Kidney tubule cell (primary cell): ENCODE measurements at regions not wholly inside any gene's neighbourhood (a gene's known extent, or its start where the extent isn't known, plus 50 kb on each side); places are given as distances from the start of the nearest gene placed in this dataset.

Source experiments
- DNase-seq: peaks from one replicate; pipeline ENCODE4 v3.0.0-alpha.2; 2018; ENCODE audit warnings: low spot score

DNA sequence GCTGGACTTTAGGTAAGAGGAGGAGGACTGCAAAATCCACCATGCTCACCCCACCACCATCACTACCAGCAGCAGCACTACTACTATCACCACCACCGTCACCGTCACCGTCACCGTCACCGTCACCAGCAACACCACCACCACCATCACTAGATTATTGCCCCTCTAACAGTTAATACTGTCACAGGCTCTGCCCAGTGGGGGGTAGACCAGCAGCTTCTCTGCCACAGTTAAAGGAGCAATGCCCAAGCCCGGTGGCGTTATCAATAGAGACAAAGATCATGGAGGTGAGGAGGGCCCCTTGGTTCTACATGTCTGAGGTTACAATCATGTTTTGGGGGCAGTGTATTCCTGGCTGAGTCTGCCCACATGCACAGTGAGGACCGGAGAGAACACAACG lies 184.4 kb upstream of the DYNLRB2 start:
- no peak for DNase-seq

DNA sequence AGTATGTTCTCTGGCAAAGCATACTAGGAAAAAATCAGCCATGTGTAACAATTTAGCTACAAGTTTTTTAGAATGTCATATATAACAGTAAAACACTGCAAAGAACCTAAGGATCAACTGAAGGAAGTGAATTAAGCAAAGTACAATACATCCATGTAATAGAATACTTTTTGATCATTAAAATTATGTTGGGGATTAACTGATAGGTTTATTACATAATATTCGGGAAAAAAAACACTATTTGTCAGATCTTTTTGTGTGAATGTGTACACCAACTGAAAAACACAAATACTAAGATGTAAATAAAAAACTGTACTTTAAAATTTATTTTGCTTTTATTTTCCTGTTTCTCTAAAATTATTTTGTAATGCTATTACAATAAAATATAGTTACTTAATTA lies 185.5 kb upstream of the DYNLRB2 start:
- no peak for DNase-seq

DNA sequence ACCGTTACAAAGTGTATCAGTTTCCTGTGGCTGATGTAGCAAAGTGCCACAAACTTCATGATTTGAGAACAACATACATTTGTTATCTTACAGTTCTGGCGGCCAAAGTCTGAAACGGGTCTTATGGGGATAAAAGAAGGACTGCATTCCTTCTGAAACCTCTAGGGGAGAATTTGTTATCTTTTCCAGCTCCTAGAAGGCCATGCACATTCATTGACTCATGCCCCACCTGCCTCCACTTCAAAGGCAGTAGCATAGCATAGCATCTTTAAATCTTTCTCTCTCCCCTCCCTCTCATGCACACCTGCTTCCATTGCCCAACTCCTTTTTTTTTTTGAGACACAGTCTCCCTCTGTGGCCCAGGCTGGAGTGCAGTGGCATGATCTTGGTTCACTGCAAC lies 190.7 kb upstream of the DYNLRB2 start:
- DNase-seq, result no peak

DNA sequence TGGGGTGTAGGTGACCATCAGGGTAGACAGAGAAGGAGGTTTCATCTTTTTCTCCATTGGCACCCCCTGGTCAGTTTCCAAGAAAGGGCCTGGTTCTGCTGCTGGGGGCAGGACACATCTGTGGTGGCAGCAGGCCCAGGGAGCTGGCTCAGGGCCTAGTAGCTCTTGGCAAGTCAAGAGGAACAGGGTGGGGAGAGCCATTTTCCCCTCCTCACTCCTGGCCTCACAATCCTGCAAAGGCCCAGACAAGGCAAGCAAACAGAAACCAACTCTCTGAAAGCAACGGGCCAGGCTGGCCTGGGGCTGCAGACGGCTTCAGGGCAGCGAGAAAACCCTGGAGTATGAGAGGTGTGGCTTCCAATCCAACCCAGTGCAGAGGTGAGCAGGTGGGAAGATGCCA lies 192.9 kb upstream of the DYNLRB2 start:
- no peak for DNase-seq

DNA sequence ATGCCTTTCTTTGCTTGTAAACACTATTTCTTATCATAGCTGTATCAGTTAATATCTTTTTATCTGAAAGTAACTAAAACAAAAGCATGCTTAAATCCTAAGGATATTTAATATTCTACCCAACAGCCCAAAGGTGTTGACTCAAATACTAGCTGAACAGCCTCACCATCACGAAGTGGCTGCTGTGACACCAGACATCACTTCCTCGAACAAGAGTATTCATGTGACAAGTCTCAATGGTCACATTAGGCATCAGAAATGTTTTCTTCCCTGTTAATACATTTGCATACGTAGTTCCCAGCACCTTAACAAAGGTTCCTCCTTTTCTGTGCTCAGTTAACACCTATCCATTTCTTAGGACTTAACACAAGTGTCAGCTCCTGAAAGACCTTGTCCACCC lies 193.8 kb upstream of the DYNLRB2 start:
- DNase-seq, result no peak

DNA sequence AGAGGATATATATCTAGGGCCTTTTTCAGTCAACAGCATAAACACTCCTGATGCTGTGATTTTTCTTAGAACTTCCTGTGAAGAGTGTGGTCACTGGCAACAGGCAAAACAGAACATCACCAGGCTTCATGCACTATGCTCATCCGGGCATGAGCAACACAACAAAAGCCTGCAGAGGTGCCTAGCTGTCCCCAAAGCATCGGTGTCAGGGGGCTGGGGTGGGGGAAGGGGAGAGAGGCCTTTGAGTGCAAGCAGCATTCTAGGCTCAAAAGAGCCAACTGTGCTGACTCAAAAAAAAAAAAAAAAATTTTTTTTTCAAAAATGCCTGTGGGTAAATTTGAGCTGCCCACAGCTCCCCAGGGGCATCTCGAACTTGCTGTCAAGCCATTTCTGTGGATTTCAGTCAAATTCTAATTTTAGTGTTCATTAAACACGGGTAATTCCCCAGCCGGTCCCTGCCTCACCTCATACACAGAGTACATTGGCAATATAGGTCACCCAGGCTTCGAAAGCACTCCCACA lies 194.6 kb upstream of the DYNLRB2 start:
- no peak for DNase-seq

DNA sequence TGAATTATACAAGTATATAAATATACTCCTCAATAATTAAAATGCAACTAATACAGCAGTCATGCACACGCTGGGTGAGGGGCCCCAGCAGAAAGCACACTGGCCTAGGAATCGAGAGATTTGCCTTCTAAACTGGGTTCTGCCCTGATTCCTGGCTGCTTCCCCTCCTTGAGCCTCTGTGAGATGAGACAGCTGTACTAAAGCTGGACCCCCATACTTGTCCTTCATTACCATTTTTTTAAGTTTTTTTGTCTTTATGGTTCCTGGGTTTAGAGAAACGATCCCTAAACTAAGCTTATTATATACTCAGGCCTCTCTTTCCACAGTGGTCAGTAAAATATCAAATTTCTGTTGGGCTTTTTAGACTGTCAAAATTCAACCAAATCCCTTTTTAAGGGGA lies 195.1 kb upstream of the DYNLRB2 start:
- DNase-seq, result no peak

DNA sequence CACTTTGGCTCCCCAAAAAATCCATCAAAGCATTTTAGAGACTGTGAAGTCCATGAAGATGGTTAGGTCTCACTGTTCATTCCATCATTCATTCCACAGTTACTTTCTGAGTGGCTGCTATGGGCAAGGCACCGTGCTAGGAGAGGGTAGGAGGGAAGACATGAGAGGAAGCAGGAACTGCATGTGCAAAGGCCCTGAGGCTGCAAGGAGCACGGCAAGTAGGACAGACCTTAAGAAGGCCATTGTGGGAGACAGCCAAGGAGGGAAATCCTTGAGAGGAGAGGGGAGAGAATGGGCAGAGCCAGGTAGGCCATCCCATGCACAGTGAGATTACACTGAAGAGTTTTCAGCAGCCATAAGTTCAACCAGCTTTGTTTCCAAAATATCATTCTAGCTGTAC lies 196.2 kb upstream of the DYNLRB2 start:
- DNase-seq, result no peak

DNA sequence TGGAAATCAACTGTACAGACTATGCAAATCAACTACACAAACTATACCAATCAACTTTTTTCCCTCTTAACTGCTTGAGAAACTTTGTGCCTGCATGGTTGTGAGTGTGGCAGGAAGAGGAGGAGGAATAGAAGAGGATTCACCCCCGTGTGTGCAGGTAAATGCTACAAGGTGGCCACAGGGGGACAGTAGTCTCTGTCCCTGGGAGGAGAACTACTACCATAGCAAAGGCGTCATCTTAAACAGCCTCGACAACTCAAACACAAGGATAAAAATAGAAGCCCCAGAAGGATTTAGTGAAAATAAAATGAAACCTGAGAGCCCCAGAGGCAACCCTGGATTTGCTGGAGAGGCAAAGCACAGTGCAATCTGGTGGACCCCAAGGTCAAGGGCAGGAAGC lies 199.5 kb upstream of the DYNLRB2 start:
- DNase-seq, result no peak

DNA sequence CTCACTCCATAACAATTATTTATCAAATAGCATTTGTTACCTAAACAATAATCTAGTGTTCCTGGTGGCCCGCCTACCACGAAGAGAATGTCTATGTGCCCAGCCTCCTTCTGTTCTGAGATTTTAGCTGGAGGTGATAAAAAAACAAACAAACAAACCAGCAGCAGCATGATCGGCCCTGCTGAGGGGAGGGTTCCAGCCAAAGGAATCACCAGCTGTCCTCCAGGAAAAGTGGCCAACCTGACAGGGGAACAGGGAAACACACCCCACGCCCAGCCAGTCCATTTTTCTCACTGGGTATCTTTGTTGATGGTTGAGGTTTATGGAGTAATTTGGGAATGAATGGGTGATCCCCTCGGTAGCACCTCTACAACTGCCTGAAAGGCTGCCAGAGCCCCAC lies 203.0 kb upstream of the DYNLRB2 start:
- no peak for DNase-seq

DNA sequence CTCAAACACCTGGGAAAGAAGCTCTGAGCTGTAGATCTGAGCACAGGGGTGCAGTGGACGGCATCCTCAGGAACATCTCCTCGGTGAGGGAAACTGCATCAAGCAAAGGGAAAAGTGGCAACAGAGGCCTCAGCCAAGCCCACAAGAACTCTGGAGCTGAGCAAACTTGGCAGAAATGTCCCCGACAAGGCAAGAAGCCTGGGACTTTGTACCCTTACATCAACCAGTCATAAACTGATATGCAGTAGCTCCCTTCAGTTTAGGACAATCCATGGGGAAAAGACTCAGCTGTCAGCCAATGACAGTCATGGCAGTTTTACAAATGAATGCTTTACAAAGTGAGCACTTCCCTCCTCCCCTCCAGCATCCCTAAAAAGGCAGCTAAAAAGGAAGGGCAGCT lies 210.0 kb upstream of the DYNLRB2 start:
- DNase-seq, result no peak

DNA sequence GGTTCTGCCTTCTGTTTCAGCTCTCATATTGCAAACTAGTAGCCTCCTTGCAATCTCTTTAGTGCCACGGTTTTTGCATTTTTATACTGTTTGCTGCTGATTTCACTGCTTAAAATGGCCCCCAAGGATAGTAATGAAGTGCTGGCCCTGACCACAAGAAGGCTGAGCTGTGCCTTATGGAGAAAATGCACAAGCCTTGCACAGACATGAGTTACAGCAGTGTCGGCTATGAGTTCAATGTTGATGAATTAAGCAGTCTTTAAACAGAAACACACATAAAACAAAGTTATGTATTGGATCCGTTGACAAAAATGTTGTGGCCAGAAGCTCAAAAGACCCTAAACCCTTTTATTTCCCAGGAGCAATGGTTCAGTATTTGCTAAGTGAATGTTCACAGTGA lies 210.6 kb upstream of the DYNLRB2 start:
- DNase-seq, result no peak

DNA sequence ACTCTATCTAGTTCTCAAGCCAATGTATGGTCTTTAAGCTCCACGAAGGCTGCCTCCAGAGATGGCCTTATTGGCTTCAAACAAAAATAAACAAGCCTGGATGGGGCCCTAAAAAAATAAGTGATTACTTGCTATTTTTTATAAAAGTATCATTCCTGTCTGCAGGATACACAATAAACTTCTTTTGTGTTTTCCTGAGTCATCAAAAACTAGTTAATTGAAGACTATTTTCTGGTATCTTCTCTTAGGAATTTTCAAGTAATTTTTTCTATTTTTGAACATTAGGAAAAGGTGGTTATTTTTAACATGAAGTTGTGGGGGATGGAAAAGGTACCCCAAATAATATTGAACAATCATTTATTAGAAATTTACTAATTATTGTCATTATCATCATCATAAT lies 213.1 kb upstream of the DYNLRB2 start:
- no peak for DNase-seq

DNA sequence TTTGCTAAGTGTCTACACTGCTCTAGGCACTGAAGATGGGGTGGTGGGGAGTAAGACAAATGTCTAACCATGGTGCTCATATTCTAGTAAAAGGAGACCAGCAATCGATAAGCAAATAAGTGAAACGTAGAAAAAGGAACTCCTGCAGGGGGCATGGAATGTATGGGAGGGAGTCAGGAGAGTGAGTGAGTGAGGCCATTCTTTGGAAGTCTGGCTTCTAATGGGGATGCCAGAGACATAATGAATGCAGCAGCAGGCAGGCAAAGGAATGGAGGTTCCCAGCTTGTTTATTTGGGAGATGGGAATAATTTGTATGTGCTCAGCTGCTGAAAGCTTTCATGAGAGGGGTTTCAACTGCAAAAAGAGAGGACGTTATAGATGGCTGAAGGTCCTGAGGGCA lies 216.4 kb upstream of the DYNLRB2 start:
- no peak for DNase-seq

DNA sequence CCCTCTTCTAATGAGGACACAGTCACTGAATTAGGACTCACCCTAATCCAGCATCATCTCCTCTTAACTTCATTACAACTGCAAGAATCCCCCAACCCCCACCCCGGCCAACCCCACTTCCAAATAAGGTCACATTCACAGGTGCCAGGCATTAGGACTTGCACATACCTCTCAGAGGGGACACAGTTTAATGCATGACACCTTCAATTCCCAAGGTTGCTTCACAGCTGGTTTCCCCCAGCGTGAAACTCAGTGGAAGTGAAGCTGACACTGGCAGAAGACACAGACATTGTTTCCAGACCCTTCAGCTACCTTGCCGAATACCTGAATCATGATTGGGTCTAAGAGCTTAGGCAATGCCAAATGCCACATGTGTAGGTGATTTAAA lies 217.0 kb upstream of the DYNLRB2 start:
- DNase-seq, result no peak

DNA sequence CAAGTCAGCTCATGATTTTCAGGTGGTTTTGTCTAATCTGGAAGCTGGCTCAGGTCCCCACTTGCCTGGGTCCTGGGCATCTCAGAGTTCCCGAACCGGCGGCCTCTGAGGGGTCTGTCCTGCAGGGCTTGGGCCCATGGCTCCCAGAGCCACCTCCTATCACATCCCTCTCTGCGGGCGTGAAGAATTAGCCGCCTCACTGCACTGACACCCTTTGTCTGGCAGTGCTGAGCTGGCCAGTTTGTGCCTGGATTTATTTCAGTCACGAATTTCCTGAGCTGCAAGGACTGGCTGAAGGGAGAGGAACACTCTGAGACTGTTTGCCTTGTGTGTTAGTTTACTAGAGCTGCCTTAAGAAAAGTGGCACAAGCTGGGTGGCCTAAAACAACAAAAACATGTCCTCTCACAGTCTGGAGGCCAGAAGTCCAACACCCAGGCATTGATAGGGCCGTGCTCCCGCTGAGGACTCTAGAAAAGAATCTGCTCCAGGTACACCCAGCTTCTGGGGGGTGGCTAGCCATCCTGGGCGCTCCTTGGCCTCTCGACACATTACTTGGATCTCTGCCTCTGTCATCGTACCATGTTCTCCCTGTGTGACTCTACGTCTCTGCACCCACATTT lies 217.5 kb upstream of the DYNLRB2 start:
- DNase-seq, result no peak

DNA sequence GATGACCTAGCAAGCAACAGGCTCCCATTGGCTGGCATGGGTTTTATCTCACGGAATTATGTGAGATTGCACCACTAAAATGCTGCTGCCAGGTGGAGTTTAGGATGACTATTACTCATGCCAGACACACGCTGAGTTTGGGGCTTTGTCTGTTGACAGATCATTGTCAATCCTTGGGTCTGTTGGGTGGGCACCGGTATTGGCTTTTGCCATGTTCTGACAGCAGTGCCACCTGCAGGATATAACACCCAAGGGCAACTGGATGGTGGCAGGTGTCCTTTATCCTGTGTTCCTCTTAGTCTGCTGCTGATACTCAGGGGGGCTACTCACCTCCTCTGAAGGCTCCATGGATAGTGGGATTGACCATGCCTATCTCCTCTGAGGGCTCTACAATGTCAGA lies 221.6 kb upstream of the DYNLRB2 start:
- DNase-seq, result peak; percentile 12

DNA sequence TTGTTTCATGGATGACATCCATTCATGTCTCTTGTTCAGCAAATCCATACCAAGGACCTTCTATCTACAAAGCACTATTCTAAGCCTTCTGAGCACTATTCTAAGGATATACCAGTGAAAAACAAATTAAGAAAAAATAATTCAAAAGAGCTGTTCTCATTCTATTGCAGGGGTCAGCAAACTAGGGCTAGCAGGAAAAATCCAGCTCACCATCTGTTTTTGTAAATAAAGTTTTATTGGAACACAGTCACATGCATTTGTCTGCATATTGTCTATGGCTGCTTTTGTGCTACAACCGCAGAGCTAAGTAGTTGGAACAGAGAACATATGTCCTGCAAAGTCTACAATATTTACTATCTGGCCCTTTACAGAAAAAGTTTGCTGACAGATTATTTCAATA lies 222.7 kb upstream of the DYNLRB2 start:
- no peak for DNase-seq

DNA sequence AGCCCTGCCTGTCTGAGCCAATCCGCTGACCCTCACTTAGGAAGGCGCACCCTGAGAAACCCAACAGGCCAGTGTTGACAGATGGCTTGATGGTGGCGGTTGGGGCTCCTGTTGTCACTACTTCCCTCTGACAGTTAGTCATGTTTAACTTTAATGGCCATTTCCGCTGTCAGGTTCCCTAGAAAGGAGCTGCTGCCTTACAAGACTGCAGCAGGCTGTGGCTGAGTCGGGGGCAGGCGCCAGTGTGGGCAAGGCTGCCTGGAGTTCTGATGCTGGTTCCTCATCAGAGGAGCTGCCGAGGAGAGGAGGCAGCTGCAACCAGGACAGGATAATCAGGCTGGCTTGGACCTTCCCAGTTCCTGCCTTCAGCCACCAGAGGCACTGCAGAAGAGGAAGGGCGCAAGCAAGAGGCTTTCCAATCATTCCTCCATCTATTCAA lies 223.2 kb upstream of the DYNLRB2 start:
- peak; percentile 6 for DNase-seq

DNA sequence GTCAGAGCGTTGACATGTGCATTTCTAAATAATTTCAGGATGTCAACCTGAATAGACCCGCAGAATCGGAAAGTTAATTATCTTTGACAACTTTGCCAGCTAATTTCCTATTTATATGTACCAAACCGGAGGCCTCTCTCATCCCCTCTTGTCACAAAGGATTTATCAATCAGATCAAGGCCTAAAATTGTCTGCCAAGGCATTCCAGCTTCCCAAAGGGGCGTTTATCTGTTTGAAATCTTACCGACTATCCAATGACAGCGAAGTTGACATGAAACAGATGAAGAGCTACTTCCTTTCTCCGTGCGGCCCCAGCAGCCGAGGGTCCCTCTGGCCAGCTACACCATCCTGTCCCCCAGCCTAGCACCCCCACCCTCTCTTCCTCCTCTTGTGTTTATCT lies 223.7 kb upstream of the DYNLRB2 start:
- DNase-seq, result no peak

DNA sequence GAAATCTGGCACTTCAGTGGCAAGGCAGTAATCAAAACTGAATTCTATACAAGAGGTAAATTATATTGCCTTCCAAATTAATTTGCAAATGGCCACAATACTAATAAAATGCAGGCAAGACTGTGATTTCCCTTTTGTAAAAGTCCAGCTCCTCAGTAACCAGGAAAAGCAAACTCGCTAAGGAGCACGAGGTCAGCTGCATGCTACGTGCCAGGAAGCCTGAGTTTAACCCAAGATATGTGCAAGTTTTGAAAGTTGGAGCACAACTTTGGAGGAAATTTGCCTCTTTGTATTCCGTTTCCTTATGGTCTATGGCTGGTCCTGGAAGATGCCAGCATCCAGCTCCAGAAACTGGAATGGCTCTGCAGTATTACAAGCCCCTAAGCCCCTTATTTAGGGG lies 226.8 kb upstream of the DYNLRB2 start:
- no peak for DNase-seq

DNA sequence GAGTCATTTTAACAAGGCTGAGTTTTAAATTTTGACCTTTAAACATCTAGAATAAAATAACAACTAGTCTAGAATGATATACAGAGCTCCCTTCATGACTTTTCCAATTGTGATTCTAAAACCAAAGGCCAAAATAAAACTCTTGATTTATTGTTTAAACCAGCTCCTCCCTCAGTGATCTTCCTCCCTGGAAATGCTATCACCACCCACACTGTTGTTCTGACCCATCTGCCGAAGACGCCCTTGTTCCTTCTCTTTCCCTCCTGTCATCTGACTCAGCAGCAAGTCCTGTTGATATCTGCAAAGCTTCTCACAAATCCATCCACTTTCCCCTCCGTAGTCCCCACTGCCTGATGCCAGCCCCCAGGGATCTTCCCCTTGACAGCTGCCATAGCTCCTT lies 231.6 kb upstream of the DYNLRB2 start:
- no peak for DNase-seq

DNA sequence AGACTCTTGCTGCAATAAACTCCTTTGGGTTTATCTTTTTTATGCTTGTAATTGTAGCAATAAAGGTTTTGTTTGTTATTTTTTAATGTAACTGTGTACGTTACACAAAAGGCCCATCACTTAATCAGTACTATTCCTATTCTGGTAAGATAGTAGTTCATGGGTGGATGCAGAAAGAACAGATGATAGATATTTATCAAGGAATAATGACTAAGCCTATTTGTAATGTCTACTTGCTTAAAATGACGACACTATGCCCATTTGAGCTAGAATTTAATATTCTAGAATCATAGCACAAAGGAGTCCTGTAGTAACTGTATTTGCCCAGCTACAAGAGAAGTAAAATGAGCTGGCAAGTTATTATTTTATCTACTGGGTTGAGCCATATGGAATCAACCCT lies 235.4 kb upstream of the DYNLRB2 start:
- no peak for DNase-seq

DNA sequence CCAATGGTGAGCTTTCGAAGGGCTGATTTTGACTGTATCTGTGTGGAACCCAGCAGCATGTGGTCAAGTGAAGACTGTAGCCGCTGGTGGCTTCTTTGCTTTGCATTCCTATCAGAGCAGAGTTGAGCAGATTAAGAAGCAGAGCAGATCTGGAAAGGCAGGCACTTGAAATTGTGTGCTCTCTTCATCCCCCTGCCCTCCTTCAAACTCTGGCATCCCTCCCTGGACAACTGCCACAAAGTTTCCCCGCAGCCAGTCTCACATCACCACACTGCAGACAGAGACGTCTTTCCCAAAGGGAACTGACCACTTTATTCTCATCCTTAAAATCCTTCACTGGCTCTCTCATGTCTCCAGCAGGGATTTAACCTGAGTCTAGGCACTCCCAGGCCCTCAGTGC lies 237.1 kb upstream of the DYNLRB2 start:
- no peak for DNase-seq

DNA sequence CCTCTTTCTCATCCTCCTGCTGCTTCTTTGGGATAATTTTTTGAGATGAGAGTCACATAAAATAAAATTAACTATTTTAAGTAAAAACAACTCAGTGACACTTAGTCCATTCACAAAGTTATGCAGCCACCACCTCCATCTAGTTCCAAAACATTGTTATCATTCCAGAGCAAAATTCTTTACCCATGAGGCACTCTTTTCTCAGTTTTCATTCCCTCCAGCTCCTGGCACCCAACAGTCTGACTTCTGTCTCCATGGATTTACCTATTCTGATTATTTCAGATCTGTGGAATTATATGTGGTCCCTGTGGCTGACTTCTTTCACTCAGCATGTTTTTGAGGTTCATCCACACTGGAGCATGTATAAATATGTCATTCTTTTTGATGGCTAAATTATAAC lies 239.9 kb upstream of the DYNLRB2 start:
- DNase-seq, result peak; percentile 89
